HEK293 (cell line): ENCODE measurements at regions not wholly inside any gene's neighbourhood (a gene's known extent, or its start where the extent isn't known, plus 50 kb on each side); places are given as distances from the start of the nearest gene placed in this dataset.

Experiments used
- CTCF ChIA-PET: fragments of 350-600 bp; formaldehyde crosslinking; extraction: SDS; loops from one replicate; lab custom pipeline; 2021; ENCODE audit warnings: antibody characterized with exemption; lab: Yijun Ruan, JAX
- POLR2A ChIA-PET: fragments of 300-600 bp; formaldehyde crosslinking; extraction: SDS; loops from one replicate; lab custom pipeline; 2020; ENCODE audit warnings: antibody characterized with exemption, inconsistent platforms; lab: Yijun Ruan, JAX
- H3K27ac ChIP-seq: fragments of 200-500 bp; sonication (Bioruptor generic); 2 replicates; pipeline ENCODE4 v1.5.1; 2014; ENCODE audit warnings: low read depth, low read length, control low read depth, inconsistent platforms; ENCODE audit errors: extremely low read depth
- H3K36me3 ChIP-seq, 2 experiments: fragments of 200-500 bp in 1 of 2; sonication (Bioruptor generic) in 1 of 2; 1 replicate in 1 of 2; 2 replicates in 1 of 2; pipeline ENCODE4 v1.5.1; 2014 to 2017; ENCODE audit warnings: inconsistent platforms in 2 of 2, low read length in 2 of 2; ENCODE audit not compliant: control insufficient read depth in 2 of 2, insufficient read depth in 1 of 2
- H3K4me1 ChIP-seq: fragments of 200-500 bp; sonication (Bioruptor generic); 2 replicates; pipeline ENCODE4 v1.5.1; 2014; ENCODE audit warnings: mild to moderate bottlenecking, low read length, inconsistent platforms; ENCODE audit not compliant: control insufficient read depth, insufficient read depth
- H3K4me3 ChIP-seq: 2 replicates; pipeline ENCODE4 v1.5.1; 2011; ENCODE audit warnings: low read depth, mild to moderate bottlenecking, control low read depth, low read length, moderate library complexity
- H3K9me3 ChIP-seq: fragments of 200-500 bp; sonication (Bioruptor generic); 2 replicates; pipeline ENCODE4 v1.5.1; 2014; ENCODE audit warnings: low read depth, low read length, inconsistent platforms; ENCODE audit not compliant: control insufficient read depth, insufficient read depth
- GLI2 ChIP-seq: fragments of 450-650 bp; formaldehyde crosslinking; IDR thresholded peaks from 2 replicates; pipeline ENCODE4; 2017; ENCODE audit warnings: missing biosample characterization, missing genetic modification characterization, low read depth, borderline replicate concordance
- GLIS2 ChIP-seq: fragments of 450-650 bp; formaldehyde crosslinking; IDR thresholded peaks from 2 replicates; pipeline ENCODE4 v1.5.1; 2016; ENCODE audit warnings: missing biosample characterization, missing genetic modification characterization
- MZF1 ChIP-seq: fragments of 450-650 bp; formaldehyde crosslinking; IDR thresholded peaks from 2 replicates; pipeline ENCODE4 v1.5.1; 2017; ENCODE audit warnings: missing biosample characterization, missing genetic modification characterization, borderline replicate concordance
- OVOL3 ChIP-seq: fragments of 450-650 bp; formaldehyde crosslinking; IDR thresholded peaks from 2 replicates; pipeline ENCODE4 v1.5.1; 2016; ENCODE audit warnings: missing biosample characterization, missing genetic modification characterization
- ZBTB48 ChIP-seq: fragments of 450-650 bp; formaldehyde crosslinking; IDR thresholded peaks from 2 replicates; pipeline ENCODE4 v1.5.1; 2016; ENCODE audit warnings: missing biosample characterization, missing genetic modification characterization
- ZNF10 ChIP-seq: fragments of 450-650 bp; formaldehyde crosslinking; IDR thresholded peaks from 2 replicates; pipeline ENCODE4 v1.5.1; 2017; ENCODE audit warnings: missing biosample characterization, missing genetic modification characterization
- ZNF2 ChIP-seq: fragments of 450-650 bp; formaldehyde crosslinking; IDR thresholded peaks from 2 replicates; pipeline ENCODE4 v1.5.1; 2016; ENCODE audit warnings: missing biosample characterization, missing genetic modification characterization
- ZNF223 ChIP-seq: fragments of 450-650 bp; formaldehyde crosslinking; IDR thresholded peaks from 2 replicates; pipeline ENCODE4 v1.5.1; 2016; ENCODE audit warnings: missing biosample characterization, missing genetic modification characterization
- ZNF280C ChIP-seq: fragments of 450-650 bp; formaldehyde crosslinking; IDR thresholded peaks from 2 replicates; pipeline ENCODE4 v1.5.1; 2016; ENCODE audit warnings: missing biosample characterization, missing genetic modification characterization
- ZNF354C ChIP-seq: fragments of 450-650 bp; formaldehyde crosslinking; IDR thresholded peaks from 2 replicates; pipeline ENCODE4 v1.5.1; 2016; ENCODE audit warnings: missing biosample characterization, missing genetic modification characterization, low read depth, borderline replicate concordance
- ZNF501 ChIP-seq: fragments of 450-650 bp; formaldehyde crosslinking; IDR thresholded peaks from 2 replicates; pipeline ENCODE4 v1.5.1; 2016; ENCODE audit warnings: missing biosample characterization, missing genetic modification characterization
- ZNF513 ChIP-seq: fragments of 450-650 bp; IDR thresholded peaks from 2 replicates; pipeline ENCODE4 v1.5.1; 2018; ENCODE audit warnings: missing biosample characterization, missing genetic modification characterization
- ZNF521 ChIP-seq: fragments of 450-650 bp; formaldehyde crosslinking; IDR thresholded peaks from 2 replicates; pipeline ENCODE4 v1.5.1; 2017; ENCODE audit warnings: missing biosample characterization, mild to moderate bottlenecking, missing genetic modification characterization
- ZNF544 ChIP-seq: fragments of 450-650 bp; formaldehyde crosslinking; IDR thresholded peaks from 2 replicates; pipeline ENCODE4 v1.5.0; 2017; ENCODE audit warnings: missing biosample characterization, missing genetic modification characterization
- ZNF558 ChIP-seq: fragments of 450-650 bp; formaldehyde crosslinking; IDR thresholded peaks from 2 replicates; pipeline ENCODE4 v1.5.1; 2016; ENCODE audit warnings: missing biosample characterization, missing genetic modification characterization
- ZNF626 ChIP-seq: fragments of 450-650 bp; sonication (Bioruptor Pico); formaldehyde crosslinking; IDR thresholded peaks from 2 replicates; pipeline ENCODE4 v1.5.1; 2018; ENCODE audit warnings: missing biosample characterization, missing genetic modification characterization, inconsistent platforms
- ZNF629 ChIP-seq: fragments of 450-650 bp; formaldehyde crosslinking; IDR thresholded peaks from 2 replicates; pipeline ENCODE4 v1.5.1; 2017; ENCODE audit warnings: missing biosample characterization, missing genetic modification characterization
- ZNF76 ChIP-seq: fragments of 450-650 bp; formaldehyde crosslinking; IDR thresholded peaks from 2 replicates; pipeline ENCODE4; 2016; ENCODE audit warnings: low read depth, missing biosample characterization, missing genetic modification characterization, borderline replicate concordance
- ZNF777 ChIP-seq: fragments of 450-650 bp; formaldehyde crosslinking; IDR thresholded peaks from 2 replicates; pipeline ENCODE4 v1.5.1; 2017; ENCODE audit warnings: missing biosample characterization, missing genetic modification characterization, borderline replicate concordance
- ZNF785 ChIP-seq: fragments of 450-650 bp; formaldehyde crosslinking; IDR thresholded peaks from 2 replicates; pipeline ENCODE4 v1.5.1; 2016; ENCODE audit warnings: missing biosample characterization, missing genetic modification characterization
- ZNF792 ChIP-seq: fragments of 450-650 bp; formaldehyde crosslinking; IDR thresholded peaks from 2 replicates; pipeline ENCODE4 v1.5.1; 2016; ENCODE audit warnings: missing biosample characterization, missing genetic modification characterization
- ZSCAN23 ChIP-seq: fragments of 450-650 bp; formaldehyde crosslinking; IDR thresholded peaks from 2 replicates; pipeline ENCODE4 v1.5.1; 2016; ENCODE audit warnings: missing biosample characterization, missing genetic modification characterization
- TF ChIP-seq, protein P1 (sequence below): fragments of 450-650 bp; formaldehyde crosslinking; IDR thresholded peaks from 2 replicates; pipeline ENCODE4 v1.5.1; 2017; ENCODE audit warnings: missing biosample characterization, missing genetic modification characterization
- TF ChIP-seq, protein P2 (sequence below): fragments of 450-650 bp; formaldehyde crosslinking; IDR thresholded peaks from 2 replicates; pipeline ENCODE4 v1.5.1; 2016; ENCODE audit warnings: missing biosample characterization, missing genetic modification characterization
- TF ChIP-seq, protein P3 (sequence below): fragments of 450-650 bp; formaldehyde crosslinking; IDR thresholded peaks from 2 replicates; pipeline ENCODE4 v1.5.1; 2016; ENCODE audit warnings: missing biosample characterization, missing genetic modification characterization

DNA sequence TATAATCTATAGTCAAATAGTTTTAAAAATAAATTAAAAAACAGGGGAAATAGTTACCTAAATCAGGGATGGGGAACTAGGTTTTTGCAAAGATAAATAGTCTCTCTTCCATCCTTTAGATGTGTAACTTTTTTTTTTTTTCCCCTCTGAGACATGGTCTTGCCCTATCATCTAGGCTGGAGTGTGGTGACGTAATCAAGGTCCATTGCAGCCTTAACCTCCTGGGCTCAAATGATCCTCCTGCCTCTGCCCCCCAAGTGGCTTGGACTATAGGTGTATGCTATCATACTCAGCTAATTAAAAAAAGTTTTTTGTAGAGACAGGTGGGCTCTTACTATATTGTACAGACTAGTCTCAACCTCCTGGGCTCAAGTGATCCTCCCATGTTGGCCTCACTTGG, 316.5 kb downstream of the CCDC85A start:
- TF ChIP-seq OVOL3 (no peak), ZNF785 (tag by site-specific recombination) (no peak), ZNF558 (tag by site-specific recombination) (no peak)
- TF ChIP-seq, protein P1, sequence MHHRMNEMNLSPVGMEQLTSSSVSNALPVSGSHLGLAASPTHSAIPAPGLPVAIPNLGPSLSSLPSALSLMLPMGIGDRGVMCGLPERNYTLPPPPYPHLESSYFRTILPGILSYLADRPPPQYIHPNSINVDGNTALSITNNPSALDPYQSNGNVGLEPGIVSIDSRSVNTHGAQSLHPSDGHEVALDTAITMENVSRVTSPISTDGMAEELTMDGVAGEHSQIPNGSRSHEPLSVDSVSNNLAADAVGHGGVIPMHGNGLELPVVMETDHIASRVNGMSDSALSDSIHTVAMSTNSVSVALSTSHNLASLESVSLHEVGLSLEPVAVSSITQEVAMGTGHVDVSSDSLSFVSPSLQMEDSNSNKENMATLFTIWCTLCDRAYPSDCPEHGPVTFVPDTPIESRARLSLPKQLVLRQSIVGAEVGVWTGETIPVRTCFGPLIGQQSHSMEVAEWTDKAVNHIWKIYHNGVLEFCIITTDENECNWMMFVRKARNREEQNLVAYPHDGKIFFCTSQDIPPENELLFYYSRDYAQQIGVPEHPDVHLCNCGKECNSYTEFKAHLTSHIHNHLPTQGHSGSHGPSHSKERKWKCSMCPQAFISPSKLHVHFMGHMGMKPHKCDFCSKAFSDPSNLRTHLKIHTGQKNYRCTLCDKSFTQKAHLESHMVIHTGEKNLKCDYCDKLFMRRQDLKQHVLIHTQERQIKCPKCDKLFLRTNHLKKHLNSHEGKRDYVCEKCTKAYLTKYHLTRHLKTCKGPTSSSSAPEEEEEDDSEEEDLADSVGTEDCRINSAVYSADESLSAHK (tag by site-specific recombination) = no peak

GRCh38 chr2:56502616-56503015, 318.8 kb downstream of the CCDC85A start:
- POLR2A ChIA-PET = no interaction called here
- no peak overlapping the region for H3K4me3 ChIP-seq
- TF ChIP-seq ZNF2 (tag by site-specific recombination) (no peak), ZNF626 (no peak), MZF1 (tag by site-specific recombination) (no peak), ZNF544 (no peak), ZNF10 (tag by site-specific recombination) (no peak), ZNF280C (no peak), GLI2 (tag by site-specific recombination) (no peak), ZNF223 (no peak)
- TF ChIP-seq, protein P2, sequence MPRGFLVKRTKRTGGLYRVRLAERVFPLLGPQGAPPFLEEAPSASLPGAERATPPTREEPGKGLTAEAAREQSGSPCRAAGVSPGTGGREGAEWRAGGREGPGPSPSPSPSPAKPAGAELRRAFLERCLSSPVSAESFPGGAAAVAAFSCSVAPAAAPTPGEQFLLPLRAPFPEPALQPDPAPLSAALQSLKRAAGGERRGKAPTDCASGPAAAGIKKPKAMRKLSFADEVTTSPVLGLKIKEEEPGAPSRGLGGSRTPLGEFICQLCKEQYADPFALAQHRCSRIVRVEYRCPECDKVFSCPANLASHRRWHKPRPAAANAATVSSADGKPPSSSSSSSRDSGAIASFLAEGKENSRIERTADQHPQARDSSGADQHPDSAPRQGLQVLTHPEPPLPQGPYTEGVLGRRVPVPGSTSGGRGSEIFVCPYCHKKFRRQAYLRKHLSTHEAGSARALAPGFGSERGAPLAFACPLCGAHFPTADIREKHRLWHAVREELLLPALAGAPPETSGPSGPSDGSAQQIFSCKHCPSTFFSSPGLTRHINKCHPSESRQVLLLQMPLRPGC (tag by site-specific recombination) = no peak
- TF ChIP-seq, all 188 proteins: peak for 0
- Histone ChIP-seq H3K36me3 (no peaks in the 10 kb centered on the region), H3K9me3 (no peaks in the 10 kb centered on the region), H3K27ac (no peak overlapping the region), H3K4me1 (no peaks in the 10 kb centered on the region)
- CTCF ChIA-PET = no interaction called here

More for the DNA sequence above, 316.5 kb downstream of the CCDC85A start:
- ChIA-PET POLR2A (no interaction called here), CTCF (interaction anchor here (0.5 kb wide), 1 partner anchor 1406 kb away, joined by 3 read pairs; no protein-coding TSS in a partner anchor)
- Histone ChIP-seq H3K36me3 (no peaks in the 10 kb centered on the region), H3K9me3 (no peaks in the 10 kb centered on the region), H3K4me3 (no peak overlapping the region), H3K4me1 (no peaks in the 10 kb centered on the region), H3K27ac (no peak overlapping the region)

GRCh38 chr2:56505885-56506284, 322.1 kb downstream of the CCDC85A start:
- CTCF ChIA-PET = interaction anchor here (0.5 kb wide), 1 partner anchor 9 kb away, joined by 3 read pairs; no protein-coding TSS in a partner anchor
- no peaks in the 10 kb centered on the region for H3K9me3 ChIP-seq
- no peaks in the 10 kb centered on the region for H3K36me3 ChIP-seq
- no peak overlapping the region for H3K27ac ChIP-seq
- no peak overlapping the region for H3K4me3 ChIP-seq
- H3K4me1 ChIP-seq = no peaks in the 10 kb centered on the region
- POLR2A ChIA-PET = no interaction called here
- TF ChIP-seq ZNF76 (tag by site-specific recombination) (no peak), ZNF513 (no peak), ZNF792 (tag by site-specific recombination) (no peak), ZNF777 (tag by site-specific recombination) (no peak), ZBTB48 (tag by site-specific recombination) (no peak), ZNF629 (tag by site-specific recombination) (no peak), ZNF521 (tag by site-specific recombination) (no peak), ZSCAN23 (tag by site-specific recombination) (no peak), ZNF354C (tag by site-specific recombination) (no peak), GLIS2 (tag by site-specific recombination) (no peak), ZNF501 (no peak)
- TF ChIP-seq, protein P3, sequence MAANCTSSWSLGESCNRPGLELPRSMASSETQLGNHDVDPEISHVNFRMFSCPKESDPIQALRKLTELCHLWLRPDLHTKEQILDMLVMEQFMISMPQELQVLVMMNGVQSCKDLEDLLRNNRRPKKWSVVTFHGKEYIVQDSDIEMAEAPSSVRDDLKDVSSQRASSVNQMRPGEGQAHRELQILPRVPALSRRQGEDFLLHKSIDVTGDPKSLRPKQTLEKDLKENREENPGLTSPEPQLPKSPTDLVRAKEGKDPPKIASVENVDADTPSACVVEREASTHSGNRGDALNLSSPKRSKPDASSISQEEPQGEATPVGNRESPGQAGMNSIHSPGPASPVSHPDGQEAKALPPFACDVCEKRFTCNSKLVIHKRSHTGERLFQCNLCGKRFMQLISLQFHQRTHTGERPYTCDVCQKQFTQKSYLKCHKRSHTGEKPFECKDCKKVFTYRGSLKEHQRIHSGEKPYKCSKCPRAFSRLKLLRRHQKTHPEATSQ (tag by site-specific recombination) = no peak
